ENCODE measurements at regions not wholly inside any gene's neighbourhood (a gene's known extent, or its start where the extent isn't known, plus 50 kb on each side); places are given as distances from the start of the nearest gene placed in this dataset.

- Histone ChIP-seq H3K27ac (no peak overlapping the region), H3K9me3 (no peaks in the 10 kb centered on the region), H3K27me3 (no peaks in the 10 kb centered on the region), H3K4me1 (no peaks in the 10 kb centered on the region), H3K4me3 (no peak overlapping the region), H3K36me3 (no peaks in the 10 kb centered on the region)
- WGBS, 2 donors, result 76 to 80% methylated on average over 7 of the region's 7 CpGs
- no peak for TF ChIP-seq CTCF (IDR thresholded peaks at IDR 0.05)
- TF ChIP-seq POLR2A (IDR thresholded peaks at IDR 0.05), result no peak
- TF ChIP-seq EP300 (IDR thresholded peaks at IDR 0.05), result no peak
- no peak for DNase-seq (ENCODE audit: low spot score in 2 of 2)
Measured at GRCh38 chr20:41932431-41932830, 314.3 kb upstream of the CHD6 start.

- Histone ChIP-seq H3K27ac (no peak overlapping the region), H3K27me3 (no peaks in the 10 kb centered on the region), H3K36me3 (no peaks in the 10 kb centered on the region), H3K4me3 (no peak overlapping the region), H3K9me3 (no peaks in the 10 kb centered on the region), H3K4me1 (no peaks in the 10 kb centered on the region)
- 64 to 76% methylated on average over 2 of the region's 2 CpGs for WGBS, 2 donors
- no peak for DNase-seq (ENCODE audit: low spot score in 2 of 2)
- TF ChIP-seq CTCF (IDR thresholded peaks at IDR 0.05) (no peak), POLR2A (IDR thresholded peaks at IDR 0.05) (no peak), EP300 (IDR thresholded peaks at IDR 0.05) (no peak)
Measured at GRCh38 chr20:41927655-41928054, 309.5 kb upstream of the CHD6 start.

GRCh38 chr20:41927189-41927588, 309.0 kb upstream of the CHD6 start:
- TF ChIP-seq CTCF (IDR thresholded peaks at IDR 0.05) (no peak), EP300 (IDR thresholded peaks at IDR 0.05) (no peak), POLR2A (IDR thresholded peaks at IDR 0.05) (no peak)
- Histone ChIP-seq H3K27me3 (no peaks in the 10 kb centered on the region), H3K4me3 (no peak overlapping the region), H3K36me3 (no peaks in the 10 kb centered on the region), H3K9me3 (no peaks in the 10 kb centered on the region), H3K4me1 (no peaks in the 10 kb centered on the region), H3K27ac (no peak overlapping the region)
- DNase-seq (ENCODE audit: low spot score in 2 of 2), result no peak
- WGBS, 2 donors, result 47 to 65% methylated on average over 2 of the region's 2 CpGs

- H3K9me3 ChIP-seq, result no peaks in the 10 kb centered on the region
- H3K4me1 ChIP-seq, result no peaks in the 10 kb centered on the region
- DNase-seq (ENCODE audit: low spot score in 2 of 2), result no peak
- WGBS, 2 donors, result 71 to 84% methylated on average over 4 of the region's 4 CpGs
- H3K27ac ChIP-seq, result no peak overlapping the region
- no peaks in the 10 kb centered on the region for H3K36me3 ChIP-seq
- no peak overlapping the region for H3K4me3 ChIP-seq
- no peak for TF ChIP-seq CTCF (IDR thresholded peaks at IDR 0.05)
- no peak for TF ChIP-seq EP300 (IDR thresholded peaks at IDR 0.05)
- no peak for TF ChIP-seq POLR2A (IDR thresholded peaks at IDR 0.05)
- no peaks in the 10 kb centered on the region for H3K27me3 ChIP-seq
Measured at GRCh38 chr20:41925476-41925875, 307.3 kb upstream of the CHD6 start.

GRCh38 chr20:41923624-41924023, 305.4 kb upstream of the CHD6 start:
- Histone ChIP-seq H3K4me3 (no peak overlapping the region), H3K27me3 (no peaks in the 10 kb centered on the region), H3K27ac (no peak overlapping the region), H3K9me3 (no peaks in the 10 kb centered on the region), H3K36me3 (no peaks in the 10 kb centered on the region), H3K4me1 (no peaks in the 10 kb centered on the region)
- TF ChIP-seq CTCF (IDR thresholded peaks at IDR 0.05) (no peak), POLR2A (IDR thresholded peaks at IDR 0.05) (no peak), EP300 (IDR thresholded peaks at IDR 0.05) (no peak)
- DNase-seq (ENCODE audit: low spot score in 2 of 2), result no peak
- 14 to 19% methylated on average over 1 of the region's 1 CpG for WGBS, 2 donors
